Type B pancreatic cell (in vitro differentiated cells): ENCODE measurements at regions not wholly inside any gene's neighbourhood (a gene's known extent, or its start where the extent isn't known, plus 50 kb on each side); places are given as distances from the start of the nearest gene placed in this dataset.

Source experiments
- DNase-seq: peaks from one replicate; pipeline ENCODE4 v3.0.0; 2021; ENCODE audit warnings: mixed read lengths; ENCODE audit not compliant: unreplicated experiment; ENCODE audit errors: extremely low spot score
- H3K27ac Mint-ChIP-seq: 2 replicates; pipeline ENCODE4 v1.8.0; 2021; ENCODE audit warnings: mild to moderate bottlenecking, mixed read lengths
- H3K27me3 Mint-ChIP-seq: 2 replicates; pipeline ENCODE4 v1.8.0; 2021; ENCODE audit warnings: mixed read lengths
- H3K36me3 Mint-ChIP-seq: 2 replicates; pipeline ENCODE4 v1.8.0; 2021; ENCODE audit warnings: mixed read lengths
- H3K4me1 Mint-ChIP-seq: one replicate; pipeline ENCODE4 v1.8.0; 2021; ENCODE audit warnings: mixed read lengths; ENCODE audit not compliant: unreplicated experiment
- H3K4me3 Mint-ChIP-seq: 2 replicates; pipeline ENCODE4 v1.8.0; 2021; ENCODE audit warnings: mild to moderate bottlenecking, mixed read lengths
- H3K9me3 Mint-ChIP-seq: 2 replicates; pipeline ENCODE4 v1.8.0; 2021; ENCODE audit warnings: mixed read lengths
- CTCF ChIP-seq: fragments of 200-600 bp; sonication (generic); conservative IDR thresholded peaks from 2 replicates; pipeline ENCODE4 v1.5.0; 2021; ENCODE audit warnings: antibody characterized with exemption, mild to moderate bottlenecking

- Mint-ChIP-seq H3K27ac (no peak overlapping the region), H3K27me3 (peaks cover 3% of the 10 kb centered on the region), H3K4me1 (peaks cover 6% of the 10 kb centered on the region), H3K9me3 (peaks cover 5% of the 10 kb centered on the region), H3K36me3 (no peaks in the 10 kb centered on the region), H3K4me3 (no peak overlapping the region)
- no peak for DNase-seq
- TF ChIP-seq CTCF = no peak
Measured at GRCh38 chr2:129859175-129859574, 120.3 kb upstream of the RAB6C start.

GRCh38 chr2:129860088-129860487 is 119.4 kb upstream of the RAB6C start:
- DNase-seq = no peak
- H3K36me3 Mint-ChIP-seq = no peaks in the 10 kb centered on the region
- peaks cover 3% of the 10 kb centered on the region for H3K27me3 Mint-ChIP-seq
- peaks cover 5% of the 10 kb centered on the region for H3K9me3 Mint-ChIP-seq
- H3K4me1 Mint-ChIP-seq = peaks cover 6% of the 10 kb centered on the region
- H3K4me3 Mint-ChIP-seq = no peak overlapping the region
- H3K27ac Mint-ChIP-seq = no peak overlapping the region
- TF ChIP-seq CTCF = no peak

- no peak overlapping the region for H3K27ac Mint-ChIP-seq
- H3K4me1 Mint-ChIP-seq = peaks cover 6% of the 10 kb centered on the region
- H3K4me3 Mint-ChIP-seq = no peak overlapping the region
Measured at GRCh38 chr2:129861666-129862288, 117.7 kb upstream of the RAB6C start.

GRCh38 chr2:129862668-129863067 is 116.8 kb upstream of the RAB6C start:
- Mint-ChIP-seq H3K4me3 (no peak overlapping the region), H3K9me3 (no peaks in the 10 kb centered on the region), H3K4me1 (peaks cover 6% of the 10 kb centered on the region), H3K36me3 (peaks cover 2% of the 10 kb centered on the region), H3K27ac (no peak overlapping the region), H3K27me3 (peaks cover 3% of the 10 kb centered on the region)
- no peak for DNase-seq
- no peak for TF ChIP-seq CTCF

More at GRCh38 chr2:129861666-129862288, 117.7 kb upstream of the RAB6C start:
- Mint-ChIP-seq H3K27me3 (peaks cover 3% of the 10 kb centered on the region), H3K9me3 (no peaks in the 10 kb centered on the region), H3K36me3 (no peaks in the 10 kb centered on the region)
- TF ChIP-seq CTCF = no peak
- no peak for DNase-seq

- no peak for DNase-seq
- H3K4me1 Mint-ChIP-seq = peaks cover 6% of the 10 kb centered on the region
- no peak overlapping the region for H3K4me3 Mint-ChIP-seq
- H3K9me3 Mint-ChIP-seq = no peaks in the 10 kb centered on the region
- H3K27me3 Mint-ChIP-seq = peaks cover 3% of the 10 kb centered on the region
- H3K27ac Mint-ChIP-seq = no peak overlapping the region
- no peak for TF ChIP-seq CTCF
- peaks cover 3% of the 10 kb centered on the region for H3K36me3 Mint-ChIP-seq
Measured at GRCh38 chr2:129863350-129863749, 116.1 kb upstream of the RAB6C start.

GRCh38 chr2:129864719-129865118 is 114.7 kb upstream of the RAB6C start:
- no peak overlapping the region for H3K4me3 Mint-ChIP-seq
- no peak overlapping the region for H3K27ac Mint-ChIP-seq
- peaks cover 3% of the 10 kb centered on the region for H3K36me3 Mint-ChIP-seq
- TF ChIP-seq CTCF = no peak
- DNase-seq = no peak
- H3K27me3 Mint-ChIP-seq = peaks cover 2% of the 10 kb centered on the region
- peaks cover 6% of the 10 kb centered on the region for H3K4me1 Mint-ChIP-seq
- no peaks in the 10 kb centered on the region for H3K9me3 Mint-ChIP-seq
